H1 (cell line): ENCODE measurements at regions not wholly inside any gene's neighbourhood (a gene's known extent, or its start where the extent isn't known, plus 50 kb on each side); places are given as distances from the start of the nearest gene placed in this dataset.

Experiments used
- CTCF ChIA-PET: fragments of 300-600 bp; sonication (Branson Sonifier 250); formaldehyde crosslinking; loops from one replicate; lab custom pipeline; 2021; ENCODE audit not compliant: partially characterized antibody; lab: Charles Lee
- POLR2A ChIA-PET: fragments of 300-600 bp; sonication (Branson Sonifier 250); formaldehyde crosslinking; loops from one replicate; lab custom pipeline; 2021; ENCODE audit warnings: inconsistent platforms; ENCODE audit not compliant: partially characterized antibody; lab: Charles Lee
- DNase-seq, 2 experiments: peaks; one replicate each; pipeline versions ENCODE4 v3.0.0 to v3.0.0-alpha.2; 2010 to 2022; ENCODE audit warnings: low spot score in 2 of 2, low read depth in 1 of 2, mixed read lengths in 1 of 2
- FAIRE-seq: peaks from 2 replicates; lab custom pipeline; 2011; peaks lifted over from hg19 to GRCh38; lab: Jason Lieb, UNC
- H2AFZ ChIP-seq: 2 replicates; pipeline ENCODE4 v1.8.1; 2012; ENCODE audit warnings: low read length, inconsistent platforms
- H2AK5ac ChIP-seq: 2 replicates; pipeline ENCODE4 v1.6.1; 2013; ENCODE audit warnings: low read depth, low read length
- H2BK120ac ChIP-seq: replicated peaks from 2 replicates; pipeline ENCODE3; 2013; ENCODE audit warnings: low read depth, low read length, inconsistent platforms
- H2BK12ac ChIP-seq: 2 replicates; pipeline ENCODE4 v1.6.1; 2013; ENCODE audit warnings: low read depth, low read length
- H2BK15ac ChIP-seq: 2 replicates; pipeline ENCODE4 v1.6.1; 2013; ENCODE audit warnings: low read length
- H2BK20ac ChIP-seq: 2 replicates; pipeline ENCODE4 v1.6.1; 2013; ENCODE audit warnings: low read length
- H2BK5ac ChIP-seq: 2 replicates; pipeline ENCODE4 v1.6.1; 2013; ENCODE audit warnings: low read depth, low read length
- H3K14ac ChIP-seq: 2 replicates; pipeline ENCODE4 v1.6.1; 2013; ENCODE audit warnings: inconsistent platforms; ENCODE audit not compliant: insufficient read length
- H3K18ac ChIP-seq: 2 replicates; pipeline ENCODE4 v1.6.1; 2013; ENCODE audit warnings: low read length; ENCODE audit errors: extremely low read depth
- H3K23ac ChIP-seq: 2 replicates; pipeline ENCODE4 v1.6.1; 2013; ENCODE audit warnings: inconsistent platforms; ENCODE audit not compliant: insufficient read length
- H3K23me2 ChIP-seq: 2 replicates; pipeline ENCODE4 v1.6.1; 2013; ENCODE audit warnings: low read depth, low read length
- H3K27ac ChIP-seq: 2 replicates; pipeline ENCODE4 v1.6.1; 2011; ENCODE audit warnings: low read depth, low read length, inconsistent platforms
- H3K27me3 ChIP-seq, 4 experiments: replicated peaks in 1 of 4; 1 replicate in 1 of 4; 2 replicates in 3 of 4; pipeline versions ENCODE4 v1.6.1 to v1.8.1; 2011 to 2013; ENCODE audit warnings: low read length in 3 of 4, mild to moderate bottlenecking in 3 of 4, inconsistent platforms in 2 of 4, mixed read lengths in 2 of 4, moderate library complexity in 1 of 4; ENCODE audit not compliant: control insufficient read depth in 3 of 4, insufficient read depth in 3 of 4; ENCODE audit errors: extremely low read depth in 1 of 4
- H3K36me3 ChIP-seq, 4 experiments: 2 replicates each; pipeline versions ENCODE4 v1.6.1 to v1.8.1; 2011 to 2013; ENCODE audit warnings: mild to moderate bottlenecking in 4 of 4, low read length in 3 of 4, moderate library complexity in 2 of 4, control low read depth in 1 of 4, inconsistent platforms in 1 of 4; ENCODE audit not compliant: insufficient read depth in 4 of 4, control insufficient read depth in 2 of 4
- H3K4ac ChIP-seq: replicated peaks from 2 replicates; pipeline ENCODE3; 2013; ENCODE audit warnings: low read length, low read depth, mixed read lengths, inconsistent platforms; ENCODE audit not compliant: insufficient read length
- H3K4me1 ChIP-seq, 4 experiments: replicated peaks in 1 of 4; 1 replicate in 1 of 4; 2 replicates in 3 of 4; pipeline versions ENCODE4 v1.6.1 to v1.8.1; 2011 to 2013; ENCODE audit warnings: low read length in 3 of 4, inconsistent platforms in 2 of 4, mixed read lengths in 1 of 4; ENCODE audit not compliant: insufficient read depth in 4 of 4, control insufficient read depth in 3 of 4
- H3K4me2 ChIP-seq, 2 experiments: 2 replicates each; pipeline versions ENCODE4 v1.6.1 to v1.8.1; 2011 to 2013; ENCODE audit warnings: low read depth in 2 of 2, low read length in 2 of 2, control low read depth in 1 of 2, inconsistent platforms in 1 of 2, mild to moderate bottlenecking in 1 of 2; ENCODE audit not compliant: insufficient read depth in 1 of 2
- H3K4me3 ChIP-seq, 4 experiments: fragments of 200-600, 300-600 bp in 1 of 4; sonication (generic), shearing (Covaris generic), sonication (Bioruptor Twin) in 1 of 4; 2 replicates each; pipeline versions ENCODE4 v1.5.1 to v1.8.1; 2011 to 2016; ENCODE audit warnings: low read length in 4 of 4, low read depth in 3 of 4, control low read depth in 2 of 4, inconsistent platforms in 2 of 4, mild to moderate bottlenecking in 2 of 4, mixed read lengths in 1 of 4, moderate library complexity in 1 of 4; ENCODE audit not compliant: insufficient read depth in 2 of 4; ENCODE audit errors: extremely low read depth in 1 of 4
- H3K56ac ChIP-seq: replicated peaks from 2 replicates; pipeline ENCODE3; 2013; ENCODE audit warnings: low read depth, mild to moderate bottlenecking, mixed read lengths, low read length, inconsistent platforms; ENCODE audit not compliant: insufficient read length
- H3K79me1 ChIP-seq: 2 replicates; pipeline ENCODE4 v1.6.1; 2013; ENCODE audit warnings: low read depth, low read length, control low read depth
- H3K79me2 ChIP-seq, 2 experiments: 2 replicates each; pipeline versions ENCODE4 v1.6.1 to v1.8.1; 2012 to 2013; ENCODE audit warnings: low read length in 2 of 2, mild to moderate bottlenecking in 2 of 2, inconsistent platforms in 1 of 2; ENCODE audit not compliant: insufficient read depth in 2 of 2, control insufficient read depth in 1 of 2
- H3K9ac ChIP-seq, 4 experiments: replicated peaks in 1 of 4; 1 replicate in 1 of 4; 2 replicates in 3 of 4; pipeline versions ENCODE4 v1.6.1 to v1.8.1; 2011 to 2013; ENCODE audit warnings: low read depth in 3 of 4, low read length in 3 of 4, control low read depth in 2 of 4, mild to moderate bottlenecking in 2 of 4, moderate library complexity in 2 of 4, inconsistent platforms in 1 of 4; ENCODE audit errors: extremely low read depth in 1 of 4
- H3K9me3 ChIP-seq, 2 experiments: 2 replicates each; pipeline versions ENCODE4 v1.6.1 to v1.8.1; 2012 to 2013; ENCODE audit warnings: mild to moderate bottlenecking in 2 of 2, moderate library complexity in 2 of 2, control low read depth in 1 of 2, inconsistent platforms in 1 of 2, low read depth in 1 of 2, low read length in 1 of 2, mixed read lengths in 1 of 2; ENCODE audit not compliant: insufficient read depth in 2 of 2
- H4K20me1 ChIP-seq, 2 experiments: replicated peaks in 1 of 2; 2 replicates each; pipeline versions ENCODE3 to v1.8.1; 2011 to 2013; ENCODE audit warnings: inconsistent platforms in 2 of 2, low read length in 2 of 2, mild to moderate bottlenecking in 1 of 2; ENCODE audit not compliant: insufficient read depth in 2 of 2, control insufficient read depth in 1 of 2
- H4K5ac ChIP-seq: 2 replicates; pipeline ENCODE4 v1.6.1; 2013; ENCODE audit warnings: low read length, low read depth, mixed read lengths, inconsistent platforms; ENCODE audit not compliant: insufficient read length
- H4K8ac ChIP-seq: 2 replicates; pipeline ENCODE4 v1.8.0; 2013; ENCODE audit warnings: mild to moderate bottlenecking, moderate library complexity, low read length, inconsistent platforms; ENCODE audit not compliant: insufficient read depth; ENCODE audit errors: extremely low read depth
- H4K91ac ChIP-seq: replicated peaks from 2 replicates; pipeline ENCODE3; 2013; ENCODE audit warnings: low read length, mixed read lengths, inconsistent platforms; ENCODE audit not compliant: insufficient read length
- CTCF ChIP-seq, 3 experiments: IDR thresholded peaks; 1 replicate in 2 of 3; 2 replicates in 1 of 3; pipeline versions ENCODE4 v1.5.1 to v1.6.1; 2011; ENCODE audit warnings: low read length in 3 of 3, mild to moderate bottlenecking in 3 of 3, inconsistent platforms in 2 of 3, low read depth in 1 of 3, moderate library complexity in 1 of 3; ENCODE audit not compliant: insufficient read depth in 1 of 3; ENCODE audit errors: control extremely low read depth in 1 of 3
- WGBS, 2 experiments: shearing (Covaris generic) in 1 of 2; methylation state at CpG; one replicate each; pipeline versions ENCODE4 v1.1.6 to v1.1.7; 2013 to 2015; ENCODE audit warnings: low lambda C conversion rate in 2 of 2, mixed read lengths in 2 of 2, inconsistent platforms in 1 of 2, low coverage in 1 of 2, missing lambda C conversion rate in 1 of 2; ENCODE audit not compliant: insufficient replicate concordance in 2 of 2, insufficient coverage in 1 of 2, insufficient read length in 1 of 2; ENCODE audit errors: extremely low coverage in 1 of 2, missing lambda C conversion rate in 1 of 2; 5-methylcytosine and 5-hydroxymethylcytosine counted together

- H2AFZ ChIP-seq: no peak overlapping the region
- H3K79me2 ChIP-seq: no peaks in the 10 kb centered on the region
- no peak overlapping the region for H3K9ac ChIP-seq
- no peak overlapping the region for H2BK5ac ChIP-seq
- H3K4me1 ChIP-seq: no peaks in the 10 kb centered on the region
- H3K4me3 ChIP-seq: no peak overlapping the region
- H4K91ac ChIP-seq: no peak overlapping the region
- H4K5ac ChIP-seq: no peak overlapping the region
- no peak overlapping the region for H3K14ac ChIP-seq
- H2AK5ac ChIP-seq: no peak overlapping the region
- no peaks in the 10 kb centered on the region for H3K9me3 ChIP-seq
- no peak overlapping the region for H2BK120ac ChIP-seq
- no peaks in the 10 kb centered on the region for H3K36me3 ChIP-seq
- no peak overlapping the region for H4K8ac ChIP-seq
- H3K27me3 ChIP-seq: no peaks in the 10 kb centered on the region
- H2BK12ac ChIP-seq: no peak overlapping the region
- H3K18ac ChIP-seq: no peak overlapping the region
- no peaks in the 10 kb centered on the region for H3K79me1 ChIP-seq
- H3K4me2 ChIP-seq: no peak overlapping the region
- 69% methylated on average over 2 of the region's 2 CpGs; no CpG with 5 or more reads in 1 of the 2 experiments for WGBS, 2 experiments
- ChIA-PET CTCF (interaction anchor here (0.6 to 0.7 kb wide), 2 partner anchors 113 to 114 kb away, joined by 3 to 4 read pairs; no protein-coding TSS in a partner anchor), POLR2A (no interaction called here)
- no peak overlapping the region for H3K27ac ChIP-seq
- DNase-seq: no peak
- H3K23ac ChIP-seq: no peak overlapping the region
- no peak for FAIRE-seq
- no peak overlapping the region for H2BK15ac ChIP-seq
- H3K23me2 ChIP-seq: no peaks in the 10 kb centered on the region
- no peak overlapping the region for H3K56ac ChIP-seq
- TF ChIP-seq CTCF (IDR thresholded peaks at IDR 0.05; ENCODE audit: control extremely low read depth in 1 of 3, insufficient read depth in 1 of 3, low read depth in 1 of 3, low read length in 3 of 3): no peak
- no peak overlapping the region for H3K4ac ChIP-seq
- no peak overlapping the region for H2BK20ac ChIP-seq
- no peaks in the 10 kb centered on the region for H4K20me1 ChIP-seq
Measured at GRCh38 chr3:61417352-61417751, 144.0 kb upstream of the PTPRG start.
